HL-60 (cell line): ENCODE measurements at regions not wholly inside any gene's neighbourhood (a gene's known extent, or its start where the extent isn't known, plus 50 kb on each side); places are given as distances from the start of the nearest gene placed in this dataset.

ENCODE experiments used
- GABPA ChIP-seq: IDR thresholded peaks from 2 replicates; pipeline ENCODE4 v1.6.1; 2012; ENCODE audit warnings: low read depth
- POLR2AphosphoS5 ChIP-seq: IDR thresholded peaks from 2 replicates; pipeline ENCODE4 v1.6.1; 2012; ENCODE audit warnings: low read depth
- TF ChIP-seq, protein P1 (sequence below): IDR thresholded peaks from one replicate; pipeline ENCODE4 v1.5.1; 2011; ENCODE audit warnings: low read length, control low read depth, inconsistent platforms; ENCODE audit not compliant: insufficient read depth
- TF ChIP-seq, protein P2 (sequence below): IDR thresholded peaks from 2 replicates; pipeline ENCODE4 v1.6.1; 2012; ENCODE audit warnings: low read depth; ENCODE audit not compliant: insufficient replicate concordance

DNA sequence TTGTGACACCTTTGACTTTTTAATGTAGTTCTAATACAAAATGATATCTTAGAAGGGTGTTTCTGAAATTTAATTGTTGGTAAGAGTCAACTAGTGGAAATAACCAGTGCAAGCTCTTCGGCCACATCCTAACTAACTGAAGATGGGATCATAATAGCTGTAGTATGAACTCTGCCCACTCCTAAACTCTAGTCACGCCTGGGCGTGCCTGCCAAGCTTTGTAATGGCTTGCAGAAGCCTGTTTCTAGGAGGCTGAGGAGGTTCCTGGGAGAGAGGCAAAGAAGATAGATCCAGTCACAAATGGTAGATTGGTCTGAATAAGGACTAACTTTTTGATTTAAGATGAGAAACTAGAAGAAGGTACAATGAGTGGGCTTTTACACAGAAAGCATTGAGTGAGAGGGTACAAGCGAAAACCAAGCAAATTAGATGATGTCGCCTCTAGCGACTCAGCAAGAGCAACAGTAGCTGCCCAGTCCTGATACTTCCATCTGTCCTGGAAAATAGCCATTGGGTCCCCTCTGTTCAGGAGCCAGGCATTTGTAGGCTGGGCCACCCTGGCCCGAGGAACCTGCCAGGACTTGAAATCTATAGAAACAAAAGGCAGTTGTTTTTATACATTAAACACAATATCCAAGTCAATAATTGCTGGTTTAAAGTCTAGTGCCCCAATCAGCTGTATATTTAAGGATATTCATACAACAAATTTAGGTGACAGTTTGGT lies 148.8 kb downstream of the SLC38A4 start:
- TF ChIP-seq, protein P1, sequence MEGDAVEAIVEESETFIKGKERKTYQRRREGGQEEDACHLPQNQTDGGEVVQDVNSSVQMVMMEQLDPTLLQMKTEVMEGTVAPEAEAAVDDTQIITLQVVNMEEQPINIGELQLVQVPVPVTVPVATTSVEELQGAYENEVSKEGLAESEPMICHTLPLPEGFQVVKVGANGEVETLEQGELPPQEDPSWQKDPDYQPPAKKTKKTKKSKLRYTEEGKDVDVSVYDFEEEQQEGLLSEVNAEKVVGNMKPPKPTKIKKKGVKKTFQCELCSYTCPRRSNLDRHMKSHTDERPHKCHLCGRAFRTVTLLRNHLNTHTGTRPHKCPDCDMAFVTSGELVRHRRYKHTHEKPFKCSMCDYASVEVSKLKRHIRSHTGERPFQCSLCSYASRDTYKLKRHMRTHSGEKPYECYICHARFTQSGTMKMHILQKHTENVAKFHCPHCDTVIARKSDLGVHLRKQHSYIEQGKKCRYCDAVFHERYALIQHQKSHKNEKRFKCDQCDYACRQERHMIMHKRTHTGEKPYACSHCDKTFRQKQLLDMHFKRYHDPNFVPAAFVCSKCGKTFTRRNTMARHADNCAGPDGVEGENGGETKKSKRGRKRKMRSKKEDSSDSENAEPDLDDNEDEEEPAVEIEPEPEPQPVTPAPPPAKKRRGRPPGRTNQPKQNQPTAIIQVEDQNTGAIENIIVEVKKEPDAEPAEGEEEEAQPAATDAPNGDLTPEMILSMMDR, result no peak
- TF ChIP-seq POLR2AphosphoS5 (no peak), GABPA (no peak)
- TF ChIP-seq, protein P2, sequence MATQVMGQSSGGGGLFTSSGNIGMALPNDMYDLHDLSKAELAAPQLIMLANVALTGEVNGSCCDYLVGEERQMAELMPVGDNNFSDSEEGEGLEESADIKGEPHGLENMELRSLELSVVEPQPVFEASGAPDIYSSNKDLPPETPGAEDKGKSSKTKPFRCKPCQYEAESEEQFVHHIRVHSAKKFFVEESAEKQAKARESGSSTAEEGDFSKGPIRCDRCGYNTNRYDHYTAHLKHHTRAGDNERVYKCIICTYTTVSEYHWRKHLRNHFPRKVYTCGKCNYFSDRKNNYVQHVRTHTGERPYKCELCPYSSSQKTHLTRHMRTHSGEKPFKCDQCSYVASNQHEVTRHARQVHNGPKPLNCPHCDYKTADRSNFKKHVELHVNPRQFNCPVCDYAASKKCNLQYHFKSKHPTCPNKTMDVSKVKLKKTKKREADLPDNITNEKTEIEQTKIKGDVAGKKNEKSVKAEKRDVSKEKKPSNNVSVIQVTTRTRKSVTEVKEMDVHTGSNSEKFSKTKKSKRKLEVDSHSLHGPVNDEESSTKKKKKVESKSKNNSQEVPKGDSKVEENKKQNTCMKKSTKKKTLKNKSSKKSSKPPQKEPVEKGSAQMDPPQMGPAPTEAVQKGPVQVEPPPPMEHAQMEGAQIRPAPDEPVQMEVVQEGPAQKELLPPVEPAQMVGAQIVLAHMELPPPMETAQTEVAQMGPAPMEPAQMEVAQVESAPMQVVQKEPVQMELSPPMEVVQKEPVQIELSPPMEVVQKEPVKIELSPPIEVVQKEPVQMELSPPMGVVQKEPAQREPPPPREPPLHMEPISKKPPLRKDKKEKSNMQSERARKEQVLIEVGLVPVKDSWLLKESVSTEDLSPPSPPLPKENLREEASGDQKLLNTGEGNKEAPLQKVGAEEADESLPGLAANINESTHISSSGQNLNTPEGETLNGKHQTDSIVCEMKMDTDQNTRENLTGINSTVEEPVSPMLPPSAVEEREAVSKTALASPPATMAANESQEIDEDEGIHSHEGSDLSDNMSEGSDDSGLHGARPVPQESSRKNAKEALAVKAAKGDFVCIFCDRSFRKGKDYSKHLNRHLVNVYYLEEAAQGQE, result no peak
